ENCODE measurements at regions not wholly inside any gene's neighbourhood (a gene's known extent, or its start where the extent isn't known, plus 50 kb on each side); places are given as distances from the start of the nearest gene placed in this dataset.

DNA sequence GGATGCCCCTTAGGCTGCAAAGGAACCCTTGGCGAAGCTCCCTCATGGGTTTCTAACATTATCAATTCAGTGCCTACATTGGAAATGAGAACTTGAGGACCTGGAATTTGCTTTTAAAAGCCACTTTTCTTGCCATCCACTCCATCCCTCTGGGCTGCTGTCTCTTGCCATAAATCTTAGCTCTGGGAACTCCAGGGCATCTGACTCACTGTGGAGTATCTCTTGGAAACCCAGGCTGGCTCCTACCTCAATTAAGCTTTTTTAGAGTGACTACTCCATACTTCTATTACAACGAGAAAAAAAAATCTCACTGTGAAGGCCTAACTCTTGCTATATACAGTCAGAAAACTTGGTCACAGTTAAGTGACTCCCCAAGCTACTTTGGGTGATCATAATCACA lies 227.2 kb upstream of the SETBP1 start (continued):
- TF ChIP-seq, protein P1, sequence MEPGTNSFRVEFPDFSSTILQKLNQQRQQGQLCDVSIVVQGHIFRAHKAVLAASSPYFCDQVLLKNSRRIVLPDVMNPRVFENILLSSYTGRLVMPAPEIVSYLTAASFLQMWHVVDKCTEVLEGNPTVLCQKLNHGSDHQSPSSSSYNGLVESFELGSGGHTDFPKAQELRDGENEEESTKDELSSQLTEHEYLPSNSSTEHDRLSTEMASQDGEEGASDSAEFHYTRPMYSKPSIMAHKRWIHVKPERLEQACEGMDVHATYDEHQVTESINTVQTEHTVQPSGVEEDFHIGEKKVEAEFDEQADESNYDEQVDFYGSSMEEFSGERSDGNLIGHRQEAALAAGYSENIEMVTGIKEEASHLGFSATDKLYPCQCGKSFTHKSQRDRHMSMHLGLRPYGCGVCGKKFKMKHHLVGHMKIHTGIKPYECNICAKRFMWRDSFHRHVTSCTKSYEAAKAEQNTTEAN (CRISPR knock-in tag; IDR thresholded peaks at IDR 0.05), result no peak

DNA sequence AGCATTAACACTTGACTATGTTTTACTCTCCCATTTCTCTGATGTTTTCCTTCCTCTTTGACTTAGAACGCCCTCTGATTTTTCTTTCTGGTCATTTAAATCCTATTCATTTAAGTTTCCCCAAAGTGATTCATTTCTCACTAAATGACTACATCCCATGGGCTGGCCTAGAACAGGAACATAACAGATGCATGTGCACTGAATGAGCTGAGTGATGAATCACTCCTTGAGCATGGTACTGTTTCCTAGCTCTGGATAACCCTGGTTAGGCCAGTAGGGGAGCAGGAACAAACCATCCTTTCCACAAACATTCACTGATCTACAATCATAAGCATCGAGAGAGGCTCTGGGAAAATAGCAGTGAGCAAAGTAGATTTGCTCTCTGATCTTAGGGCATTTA lies 221.9 kb upstream of the SETBP1 start:
- H3K4me1 Mint-ChIP-seq, result no peaks in the 10 kb centered on the region
- no peaks in the 10 kb centered on the region for H3K36me3 Mint-ChIP-seq
- DNase-seq (ENCODE audit: low spot score) (no peak), ATAC-seq (no peak)
- no peaks in the 10 kb centered on the region for H3K9me3 Mint-ChIP-seq
- H3K4me3 Mint-ChIP-seq, result no peak overlapping the region
- no peak overlapping the region for H3K27ac Mint-ChIP-seq
- no peaks in the 10 kb centered on the region; the same call in none of the 2 replicates for H3K27me3 Mint-ChIP-seq (ENCODE audit: low read depth)
- TF ChIP-seq ZNF416 (CRISPR knock-in tag; IDR thresholded peaks at IDR 0.05) (no peak), JAZF1 (CRISPR knock-in tag; IDR thresholded peaks at IDR 0.05) (no peak), NR1H2 (CRISPR knock-in tag; IDR thresholded peaks at IDR 0.05) (no peak), JUN (CRISPR knock-in tag; IDR thresholded peaks at IDR 0.05) (no peak), TEAD1 (CRISPR knock-in tag; IDR thresholded peaks at IDR 0.05) (no peak), ZNF423 (CRISPR knock-in tag; IDR thresholded peaks at IDR 0.05) (no peak), ETV6 (CRISPR knock-in tag; IDR thresholded peaks at IDR 0.05) (no peak)
- TF ChIP-seq, protein P2, sequence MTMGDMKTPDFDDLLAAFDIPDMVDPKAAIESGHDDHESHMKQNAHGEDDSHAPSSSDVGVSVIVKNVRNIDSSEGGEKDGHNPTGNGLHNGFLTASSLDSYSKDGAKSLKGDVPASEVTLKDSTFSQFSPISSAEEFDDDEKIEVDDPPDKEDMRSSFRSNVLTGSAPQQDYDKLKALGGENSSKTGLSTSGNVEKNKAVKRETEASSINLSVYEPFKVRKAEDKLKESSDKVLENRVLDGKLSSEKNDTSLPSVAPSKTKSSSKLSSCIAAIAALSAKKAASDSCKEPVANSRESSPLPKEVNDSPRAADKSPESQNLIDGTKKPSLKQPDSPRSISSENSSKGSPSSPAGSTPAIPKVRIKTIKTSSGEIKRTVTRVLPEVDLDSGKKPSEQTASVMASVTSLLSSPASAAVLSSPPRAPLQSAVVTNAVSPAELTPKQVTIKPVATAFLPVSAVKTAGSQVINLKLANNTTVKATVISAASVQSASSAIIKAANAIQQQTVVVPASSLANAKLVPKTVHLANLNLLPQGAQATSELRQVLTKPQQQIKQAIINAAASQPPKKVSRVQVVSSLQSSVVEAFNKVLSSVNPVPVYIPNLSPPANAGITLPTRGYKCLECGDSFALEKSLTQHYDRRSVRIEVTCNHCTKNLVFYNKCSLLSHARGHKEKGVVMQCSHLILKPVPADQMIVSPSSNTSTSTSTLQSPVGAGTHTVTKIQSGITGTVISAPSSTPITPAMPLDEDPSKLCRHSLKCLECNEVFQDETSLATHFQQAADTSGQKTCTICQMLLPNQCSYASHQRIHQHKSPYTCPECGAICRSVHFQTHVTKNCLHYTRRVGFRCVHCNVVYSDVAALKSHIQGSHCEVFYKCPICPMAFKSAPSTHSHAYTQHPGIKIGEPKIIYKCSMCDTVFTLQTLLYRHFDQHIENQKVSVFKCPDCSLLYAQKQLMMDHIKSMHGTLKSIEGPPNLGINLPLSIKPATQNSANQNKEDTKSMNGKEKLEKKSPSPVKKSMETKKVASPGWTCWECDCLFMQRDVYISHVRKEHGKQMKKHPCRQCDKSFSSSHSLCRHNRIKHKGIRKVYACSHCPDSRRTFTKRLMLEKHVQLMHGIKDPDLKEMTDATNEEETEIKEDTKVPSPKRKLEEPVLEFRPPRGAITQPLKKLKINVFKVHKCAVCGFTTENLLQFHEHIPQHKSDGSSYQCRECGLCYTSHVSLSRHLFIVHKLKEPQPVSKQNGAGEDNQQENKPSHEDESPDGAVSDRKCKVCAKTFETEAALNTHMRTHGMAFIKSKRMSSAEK (CRISPR knock-in tag; IDR thresholded peaks at IDR 0.05; ENCODE audit: borderline replicate concordance), result no peak
- TF ChIP-seq, protein P3, sequence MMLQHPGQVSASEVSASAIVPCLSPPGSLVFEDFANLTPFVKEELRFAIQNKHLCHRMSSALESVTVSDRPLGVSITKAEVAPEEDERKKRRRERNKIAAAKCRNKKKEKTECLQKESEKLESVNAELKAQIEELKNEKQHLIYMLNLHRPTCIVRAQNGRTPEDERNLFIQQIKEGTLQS (CRISPR knock-in tag; conservative IDR thresholded peaks at IDR 0.05), result no peak
- TF ChIP-seq, protein P4, sequence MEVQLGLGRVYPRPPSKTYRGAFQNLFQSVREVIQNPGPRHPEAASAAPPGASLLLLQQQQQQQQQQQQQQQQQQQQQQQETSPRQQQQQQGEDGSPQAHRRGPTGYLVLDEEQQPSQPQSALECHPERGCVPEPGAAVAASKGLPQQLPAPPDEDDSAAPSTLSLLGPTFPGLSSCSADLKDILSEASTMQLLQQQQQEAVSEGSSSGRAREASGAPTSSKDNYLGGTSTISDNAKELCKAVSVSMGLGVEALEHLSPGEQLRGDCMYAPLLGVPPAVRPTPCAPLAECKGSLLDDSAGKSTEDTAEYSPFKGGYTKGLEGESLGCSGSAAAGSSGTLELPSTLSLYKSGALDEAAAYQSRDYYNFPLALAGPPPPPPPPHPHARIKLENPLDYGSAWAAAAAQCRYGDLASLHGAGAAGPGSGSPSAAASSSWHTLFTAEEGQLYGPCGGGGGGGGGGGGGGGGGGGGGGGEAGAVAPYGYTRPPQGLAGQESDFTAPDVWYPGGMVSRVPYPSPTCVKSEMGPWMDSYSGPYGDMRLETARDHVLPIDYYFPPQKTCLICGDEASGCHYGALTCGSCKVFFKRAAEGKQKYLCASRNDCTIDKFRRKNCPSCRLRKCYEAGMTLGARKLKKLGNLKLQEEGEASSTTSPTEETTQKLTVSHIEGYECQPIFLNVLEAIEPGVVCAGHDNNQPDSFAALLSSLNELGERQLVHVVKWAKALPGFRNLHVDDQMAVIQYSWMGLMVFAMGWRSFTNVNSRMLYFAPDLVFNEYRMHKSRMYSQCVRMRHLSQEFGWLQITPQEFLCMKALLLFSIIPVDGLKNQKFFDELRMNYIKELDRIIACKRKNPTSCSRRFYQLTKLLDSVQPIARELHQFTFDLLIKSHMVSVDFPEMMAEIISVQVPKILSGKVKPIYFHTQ (CRISPR knock-in tag; IDR thresholded peaks at IDR 0.05), result no peak
- TF ChIP-seq, protein P5, sequence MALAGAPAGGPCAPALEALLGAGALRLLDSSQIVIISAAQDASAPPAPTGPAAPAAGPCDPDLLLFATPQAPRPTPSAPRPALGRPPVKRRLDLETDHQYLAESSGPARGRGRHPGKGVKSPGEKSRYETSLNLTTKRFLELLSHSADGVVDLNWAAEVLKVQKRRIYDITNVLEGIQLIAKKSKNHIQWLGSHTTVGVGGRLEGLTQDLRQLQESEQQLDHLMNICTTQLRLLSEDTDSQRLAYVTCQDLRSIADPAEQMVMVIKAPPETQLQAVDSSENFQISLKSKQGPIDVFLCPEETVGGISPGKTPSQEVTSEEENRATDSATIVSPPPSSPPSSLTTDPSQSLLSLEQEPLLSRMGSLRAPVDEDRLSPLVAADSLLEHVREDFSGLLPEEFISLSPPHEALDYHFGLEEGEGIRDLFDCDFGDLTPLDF (CRISPR knock-in tag; IDR thresholded peaks at IDR 0.05), result no peak
- TF ChIP-seq, protein P6, sequence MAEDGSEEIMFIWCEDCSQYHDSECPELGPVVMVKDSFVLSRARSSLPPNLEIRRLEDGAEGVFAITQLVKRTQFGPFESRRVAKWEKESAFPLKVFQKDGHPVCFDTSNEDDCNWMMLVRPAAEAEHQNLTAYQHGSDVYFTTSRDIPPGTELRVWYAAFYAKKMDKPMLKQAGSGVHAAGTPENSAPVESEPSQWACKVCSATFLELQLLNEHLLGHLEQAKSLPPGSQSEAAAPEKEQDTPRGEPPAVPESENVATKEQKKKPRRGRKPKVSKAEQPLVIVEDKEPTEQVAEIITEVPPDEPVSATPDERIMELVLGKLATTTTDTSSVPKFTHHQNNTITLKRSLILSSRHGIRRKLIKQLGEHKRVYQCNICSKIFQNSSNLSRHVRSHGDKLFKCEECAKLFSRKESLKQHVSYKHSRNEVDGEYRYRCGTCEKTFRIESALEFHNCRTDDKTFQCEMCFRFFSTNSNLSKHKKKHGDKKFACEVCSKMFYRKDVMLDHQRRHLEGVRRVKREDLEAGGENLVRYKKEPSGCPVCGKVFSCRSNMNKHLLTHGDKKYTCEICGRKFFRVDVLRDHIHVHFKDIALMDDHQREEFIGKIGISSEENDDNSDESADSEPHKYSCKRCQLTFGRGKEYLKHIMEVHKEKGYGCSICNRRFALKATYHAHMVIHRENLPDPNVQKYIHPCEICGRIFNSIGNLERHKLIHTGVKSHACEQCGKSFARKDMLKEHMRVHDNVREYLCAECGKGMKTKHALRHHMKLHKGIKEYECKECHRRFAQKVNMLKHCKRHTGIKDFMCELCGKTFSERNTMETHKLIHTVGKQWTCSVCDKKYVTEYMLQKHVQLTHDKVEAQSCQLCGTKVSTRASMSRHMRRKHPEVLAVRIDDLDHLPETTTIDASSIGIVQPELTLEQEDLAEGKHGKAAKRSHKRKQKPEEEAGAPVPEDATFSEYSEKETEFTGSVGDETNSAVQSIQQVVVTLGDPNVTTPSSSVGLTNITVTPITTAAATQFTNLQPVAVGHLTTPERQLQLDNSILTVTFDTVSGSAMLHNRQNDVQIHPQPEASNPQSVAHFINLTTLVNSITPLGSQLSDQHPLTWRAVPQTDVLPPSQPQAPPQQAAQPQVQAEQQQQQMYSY (CRISPR knock-in tag; IDR thresholded peaks at IDR 0.05), result no peak
- ChIA-PET CTCF (interaction anchor here (1.3 kb wide), 1 partner anchor 754 kb away, joined by 3 read pairs; no protein-coding TSS in a partner anchor), POLR2A (no interaction called here)
